PC-9 (cell line): ENCODE measurements at regions not wholly inside any gene's neighbourhood (a gene's known extent, or its start where the extent isn't known, plus 50 kb on each side); places are given as distances from the start of the nearest gene placed in this dataset.

Experiments
- EZH2 ChIP-seq: fragments of 200-600 bp; sonication (generic); IDR thresholded peaks from 2 replicates; pipeline ENCODE4 v1.8.0; 2017; ENCODE audit warnings: antibody characterized with exemption, low read depth
- TF ChIP-seq, protein P1 (sequence below): fragments of 200-600 bp; sonication (generic); conservative IDR thresholded peaks from 2 replicates; pipeline ENCODE4 v1.6.1; 2017; ENCODE audit warnings: mixed run types, antibody characterized with exemption, mild to moderate bottlenecking, moderate library complexity

DNA sequence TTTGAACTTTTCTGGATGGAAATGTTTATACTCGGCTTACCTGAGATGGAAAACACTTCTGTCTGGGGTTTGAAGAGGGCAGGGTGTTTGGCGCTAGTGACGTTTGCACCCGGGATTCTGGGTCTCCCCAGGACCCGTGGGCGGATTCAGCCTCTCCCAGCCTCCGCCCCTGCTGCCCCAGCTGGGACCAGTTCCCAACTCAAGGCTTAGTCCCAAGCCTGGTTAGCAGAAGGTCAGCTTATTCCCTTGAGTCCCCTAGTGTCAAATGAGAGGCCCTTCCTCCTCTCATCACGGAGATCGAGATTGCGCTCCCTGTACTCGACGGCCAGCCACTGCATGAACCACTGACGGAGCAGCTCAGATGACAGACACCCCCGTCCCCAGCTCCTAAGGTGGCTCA is 123.2 kb downstream of the RTP5 start:
- TF ChIP-seq, protein P1, sequence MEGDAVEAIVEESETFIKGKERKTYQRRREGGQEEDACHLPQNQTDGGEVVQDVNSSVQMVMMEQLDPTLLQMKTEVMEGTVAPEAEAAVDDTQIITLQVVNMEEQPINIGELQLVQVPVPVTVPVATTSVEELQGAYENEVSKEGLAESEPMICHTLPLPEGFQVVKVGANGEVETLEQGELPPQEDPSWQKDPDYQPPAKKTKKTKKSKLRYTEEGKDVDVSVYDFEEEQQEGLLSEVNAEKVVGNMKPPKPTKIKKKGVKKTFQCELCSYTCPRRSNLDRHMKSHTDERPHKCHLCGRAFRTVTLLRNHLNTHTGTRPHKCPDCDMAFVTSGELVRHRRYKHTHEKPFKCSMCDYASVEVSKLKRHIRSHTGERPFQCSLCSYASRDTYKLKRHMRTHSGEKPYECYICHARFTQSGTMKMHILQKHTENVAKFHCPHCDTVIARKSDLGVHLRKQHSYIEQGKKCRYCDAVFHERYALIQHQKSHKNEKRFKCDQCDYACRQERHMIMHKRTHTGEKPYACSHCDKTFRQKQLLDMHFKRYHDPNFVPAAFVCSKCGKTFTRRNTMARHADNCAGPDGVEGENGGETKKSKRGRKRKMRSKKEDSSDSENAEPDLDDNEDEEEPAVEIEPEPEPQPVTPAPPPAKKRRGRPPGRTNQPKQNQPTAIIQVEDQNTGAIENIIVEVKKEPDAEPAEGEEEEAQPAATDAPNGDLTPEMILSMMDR: no peak
- no peak for TF ChIP-seq EZH2
